K562 (cell line): ENCODE measurements at regions not wholly inside any gene's neighbourhood (a gene's known extent, or its start where the extent isn't known, plus 50 kb on each side); places are given as distances from the start of the nearest gene placed in this dataset.

ENCODE experiments used
- ATAC-seq: fragments of 200-7000 bp; cut with Tn5 transposase; 3 replicates; pipeline ENCODE4 v1.9.1; 2020; ENCODE audit warnings: moderate library complexity
- BruUV-seq: library from RNA; stranded (reverse); fragments of 400-500 nt; replicated peaks from 2 replicates; lab custom pipeline; 2021; lab: Mats Ljungman, UMichigan
- CTCF ChIA-PET: fragments of 300-600 bp; formaldehyde crosslinking; extraction: SDS; loops from one replicate; lab custom pipeline; 2021; ENCODE audit warnings: low intra/inter-chr PET ratio; lab: Yijun Ruan, JAX
- POLR2A ChIA-PET: fragments of 300-600, 350-650 bp; sonication (Branson Sonifier 250); formaldehyde crosslinking; extraction: SDS; loops from one replicate; lab custom pipeline; 2021; ENCODE audit warnings: antibody characterized with exemption, inconsistent platforms; lab: Yijun Ruan, JAX
- DNase-seq, 4 experiments: peaks; one replicate each; pipeline versions ENCODE4 v3.0.0 to v3.0.0-alpha.2; 2011 to 2018; ENCODE audit warnings: low spot score in 3 of 4, mixed read lengths in 3 of 4; ENCODE audit errors: extremely low read depth in 1 of 4
- FAIRE-seq: peaks from 2 replicates; lab custom pipeline; 2011; peaks lifted over from hg19 to GRCh38; lab: Jason Lieb, UNC
- H2AFZ ChIP-seq: 2 replicates; pipeline ENCODE4 v1.6.0; 2011; ENCODE audit warnings: low read depth, low read length, control low read depth, inconsistent platforms
- H3K27ac ChIP-seq: fragments of 200-600 bp; 3 replicates; pipeline ENCODE4 v1.8.0; 2011; ENCODE audit warnings: low read depth, mild to moderate bottlenecking, control low read depth, inconsistent platforms, low read length, moderate library complexity, mixed read lengths; ENCODE audit errors: extremely low read depth
- H3K27me3 ChIP-seq, 2 experiments: fragments of 300-600 bp in 1 of 2; 2 replicates in 1 of 2; 3 replicates in 1 of 2; pipeline versions ENCODE4 v1.6.0 to v1.8.0; 2011; ENCODE audit warnings: inconsistent platforms in 2 of 2, low read length in 2 of 2, mild to moderate bottlenecking in 1 of 2, mixed read lengths in 1 of 2, moderate library complexity in 1 of 2; ENCODE audit not compliant: control insufficient read depth in 2 of 2, insufficient read depth in 2 of 2
- H3K36me3 ChIP-seq: fragments of 300-600 bp; 3 replicates; pipeline ENCODE4 v1.8.0; 2011; ENCODE audit warnings: mild to moderate bottlenecking, low read length, inconsistent platforms; ENCODE audit not compliant: control insufficient read depth, insufficient read depth
- H3K4me1 ChIP-seq, 2 experiments: fragments of 200-600 bp in 1 of 2; replicated peaks in 1 of 2; 2 replicates in 1 of 2; 3 replicates in 1 of 2; pipeline versions ENCODE4 v1.5.1 to v1.8.0; 2011; ENCODE audit warnings: inconsistent platforms in 2 of 2, low read length in 2 of 2, mild to moderate bottlenecking in 1 of 2, mixed read lengths in 1 of 2, moderate library complexity in 1 of 2; ENCODE audit not compliant: control insufficient read depth in 2 of 2, insufficient read depth in 2 of 2
- H3K4me2 ChIP-seq: 2 replicates; pipeline ENCODE4 v1.6.1; 2011; ENCODE audit warnings: low read length, control low read depth, inconsistent platforms, mixed read lengths; ENCODE audit not compliant: insufficient read depth
- H3K4me3 ChIP-seq: fragments of 200-600 bp; sonication (generic), shearing (Covaris generic); 2 replicates; pipeline ENCODE4 v1.5.1; 2016; ENCODE audit warnings: control low read depth, inconsistent platforms
- H3K79me2 ChIP-seq: fragments of 200-600 bp; 3 replicates; pipeline ENCODE4 v1.8.0; 2011; ENCODE audit warnings: low read length, inconsistent platforms; ENCODE audit not compliant: control insufficient read depth, insufficient read depth
- H3K9ac ChIP-seq, 2 experiments: 2 replicates each; pipeline versions ENCODE4 v1.6.0 to v1.6.1; 2011; ENCODE audit warnings: low read depth in 2 of 2, low read length in 2 of 2, control low read depth in 1 of 2, inconsistent platforms in 1 of 2, mild to moderate bottlenecking in 1 of 2, mixed read lengths in 1 of 2; ENCODE audit not compliant: insufficient read depth in 1 of 2
- H3K9me1 ChIP-seq: one replicate; pipeline ENCODE4 v1.6.0; 2011; ENCODE audit warnings: inconsistent platforms, mild to moderate bottlenecking, low read length, moderate library complexity; ENCODE audit not compliant: control insufficient read depth, insufficient read depth
- H3K9me3 ChIP-seq: replicated peaks from 2 replicates; pipeline ENCODE4 v1.5.1; 2011; ENCODE audit warnings: low read depth, low read length, inconsistent platforms; ENCODE audit not compliant: control insufficient read depth, insufficient read depth
- H4K20me1 ChIP-seq: replicated peaks from 2 replicates; pipeline ENCODE4 v1.6.1; 2011; ENCODE audit warnings: low read length, inconsistent platforms, mixed read lengths; ENCODE audit not compliant: control insufficient read depth, insufficient read depth
- ARNT ChIP-seq, 2 experiments: fragments of 450-650 bp; IDR thresholded peaks; 2 replicates each; pipeline ENCODE4 v1.6.1; 2016; ENCODE audit warnings: mild to moderate bottlenecking in 1 of 2
- BRF2 ChIP-seq: IDR thresholded peaks from 3 replicates; pipeline ENCODE4 v1.6.1; 2011; ENCODE audit warnings: borderline replicate concordance, mild to moderate bottlenecking; ENCODE audit not compliant: insufficient read length, insufficient read depth
- CREM ChIP-seq: IDR thresholded peaks from 2 replicates; pipeline ENCODE4 v1.6.1; 2014; ENCODE audit warnings: antibody characterized with exemption, low read depth
- KLF1 ChIP-seq: fragments of 450-650 bp; IDR thresholded peaks from 2 replicates; pipeline ENCODE4 v1.6.1; 2016; ENCODE audit warnings: missing genetic modification characterization, missing compliant biosample characterization
- PREB ChIP-seq: sonication (generic); formaldehyde crosslinking; IDR thresholded peaks from 2 replicates; pipeline ENCODE4 v1.8.1; 2023; ENCODE audit warnings: mild to moderate bottlenecking, missing genetic modification reagents
- STAT5A ChIP-seq: IDR thresholded peaks from 2 replicates; pipeline ENCODE4 v1.6.1; 2012; ENCODE audit warnings: low read length, inconsistent platforms, borderline replicate concordance
- ZNF263 ChIP-seq: sonication (generic); formaldehyde crosslinking; IDR thresholded peaks from 2 replicates; pipeline ENCODE4 v1.8.0; 2022; ENCODE audit warnings: mild to moderate bottlenecking, missing genetic modification reagents, borderline replicate concordance
- ZNF445 ChIP-seq: fragments of 250-450 bp; sonication (Bioruptor Pico); IDR thresholded peaks from 2 replicates; pipeline ENCODE4 v1.4.0; 2020; ENCODE audit warnings: low read depth, mild to moderate bottlenecking, moderate library complexity
- WGBS: fragments of 100-300 bp; shearing (Covaris generic); methylation state at CpG from one replicate; pipeline ENCODE4 v1.1.6; 2016; ENCODE audit warnings: low coverage, mixed read lengths; ENCODE audit not compliant: insufficient coverage; ENCODE audit errors: missing lambda C conversion rate; 5-methylcytosine and 5-hydroxymethylcytosine counted together
- in situ Hi-C: fragments of 300-500 bp; cut with MboI; formaldehyde crosslinking; loops from 4 replicates; pipeline ENCODE4 v1.15.0; 2018; ENCODE audit warnings: inconsistent platforms, mixed read lengths
- intact Hi-C: fragments of 100-400 bp; cut with micrococcal nuclease; formaldehyde crosslinking; loops from 2 replicates; pipeline ENCODE4 v1.14.2; 2022

- no peak for TF ChIP-seq ZNF445 (CRISPR knock-in tag)
- TF ChIP-seq PREB, result no peak
- no peak for TF ChIP-seq ZNF263
- no peak for TF ChIP-seq ARNT (IDR thresholded peaks at IDR 0.05)
- no peak for TF ChIP-seq KLF1 (tag)
- TF ChIP-seq BRF2, result no peak
- TF ChIP-seq CREM, result no peak
- no peak for TF ChIP-seq STAT5A
- no peak overlapping the region for H3K27ac ChIP-seq
- no peaks in the 10 kb centered on the region for H3K27me3 ChIP-seq
- H3K9me1 ChIP-seq, result no peaks in the 10 kb centered on the region
- ATAC-seq (no peak), DNase-seq (no peak), FAIRE-seq (no peak)
- 0% methylated on average over 2 of the region's 2 CpGs for WGBS
- H3K9ac ChIP-seq, result no peak overlapping the region
- H4K20me1 ChIP-seq, result no peaks in the 10 kb centered on the region
- H3K4me3 ChIP-seq, result no peak overlapping the region
- intact Hi-C loops (no loop called here), in situ Hi-C loops (no loop called here)
- H3K4me2 ChIP-seq, result no peak overlapping the region
- H2AFZ ChIP-seq, result no peak overlapping the region
- BruUV-seq, result no TSS peak
- H3K9me3 ChIP-seq, result no peaks in the 10 kb centered on the region; the same call in 1 of the 2 replicates
- H3K79me2 ChIP-seq, result no peaks in the 10 kb centered on the region
- ChIA-PET CTCF (no interaction called here), POLR2A (no interaction called here)
- H3K36me3 ChIP-seq, result no peaks in the 10 kb centered on the region
- no peaks in the 10 kb centered on the region for H3K4me1 ChIP-seq
These were observed 95.0 kb upstream of the GALNT15 start for GRCh38 chr3:16079519-16079918.
